Gastrocnemius medialis (tissue), 4 donors: ENCODE measurements at regions not wholly inside any gene's neighbourhood (a gene's known extent, or its start where the extent isn't known, plus 50 kb on each side); places are given as distances from the start of the nearest gene placed in this dataset.

Experiments used
- CTCF ChIP-seq, 5 experiments: fragments of 450-650 bp in 3 of 5; fragments of 200-600 bp in 2 of 5; sonication (generic) in 2 of 5; IDR thresholded peaks in 4 of 5; conservative IDR thresholded peaks in 1 of 5; 1 replicate in 4 of 5; 2 replicates in 1 of 5; pipeline ENCODE4 v1.5.1; 2016 to 2019; ENCODE audit warnings: antibody characterized with exemption in 5 of 5, mild to moderate bottlenecking in 3 of 5, moderate library complexity in 3 of 5
- POLR2A ChIP-seq, 2 donors: fragments of 450-650 bp; IDR thresholded peaks; one replicate each; pipeline ENCODE4 v1.6.1; 2017; ENCODE audit warnings: antibody characterized with exemption in 2 of 2, mild to moderate bottlenecking in 2 of 2, moderate library complexity in 2 of 2

- TF ChIP-seq CTCF (IDR thresholded peaks at IDR 0.05 in 4 of 5, conservative IDR thresholded peaks at IDR 0.05 in 1 of 5) (peak; percentile 41 to 72 (median 56)), POLR2A (IDR thresholded peaks at IDR 0.05) (no peak)
Measured at GRCh38 chr18:27605107-27605834, 420.2 kb upstream of the CHST9 start.
